GM21723 (cell line): ENCODE measurements at regions not wholly inside any gene's neighbourhood (a gene's known extent, or its start where the extent isn't known, plus 50 kb on each side); places are given as distances from the start of the nearest gene placed in this dataset.
"Not testable (repeated sequence)": the region's sequence is repeated elsewhere in the genome, so short reads cannot be mapped to it uniquely, and the experiment has no call there.

Experiments used
- ATAC-seq: cut with Tn5 transposase; IDR thresholded peaks from one replicate; pipeline ENCODE4 v1.9.1; 2021; ENCODE audit warnings: mild to moderate bottlenecking, moderate library complexity; ENCODE audit not compliant: unreplicated experiment

- peak; percentile 52 for ATAC-seq
Measured at GRCh38 chr9:39463696-39464095, 108.2 kb downstream of the SPATA31A1 start.

- ATAC-seq = peak; percentile 98
Measured at GRCh38 chr9:39464122-39464777, 108.8 kb downstream of the SPATA31A1 start.

- peak; percentile 99 for ATAC-seq
Measured at GRCh38 chr9:39474499-39474898, 119.0 kb downstream of the SPATA31A1 start.

- ATAC-seq = not testable (repeated sequence)
Measured at GRCh38 chr9:39483073-39483472, 127.6 kb downstream of the SPATA31A1 start.

GRCh38 chr9:39483880-39484279, 128.4 kb downstream of the SPATA31A1 start:
- ATAC-seq = peak; percentile 25

- peak; percentile 93 for ATAC-seq
Measured at GRCh38 chr9:39484292-39484691, 128.8 kb downstream of the SPATA31A1 start.

GRCh38 chr9:39487477-39487876, 132.0 kb downstream of the SPATA31A1 start:
- ATAC-seq = not testable (repeated sequence)

GRCh38 chr9:39496248-39496647, 140.8 kb downstream of the SPATA31A1 start:
- ATAC-seq = not testable (repeated sequence)

GRCh38 chr9:39503178-39503577, 147.7 kb downstream of the SPATA31A1 start:
- not testable (repeated sequence) for ATAC-seq

GRCh38 chr9:39527387-39528029, 172.0 kb downstream of the SPATA31A1 start:
- not testable (repeated sequence) for ATAC-seq

GRCh38 chr9:39532597-39532996, 177.1 kb downstream of the SPATA31A1 start:
- ATAC-seq = not testable (repeated sequence)

- ATAC-seq = not testable (repeated sequence)
Measured at GRCh38 chr9:39533001-39533762, 177.7 kb downstream of the SPATA31A1 start.

- not testable (repeated sequence) for ATAC-seq
Measured at GRCh38 chr9:39533763-39534548, 178.5 kb downstream of the SPATA31A1 start.

- not testable (repeated sequence) for ATAC-seq
Measured at GRCh38 chr9:39534897-39535296, 179.4 kb downstream of the SPATA31A1 start.

GRCh38 chr9:39542157-39542556, 186.7 kb downstream of the SPATA31A1 start:
- not testable (repeated sequence) for ATAC-seq

- not testable (repeated sequence) for ATAC-seq
Measured at GRCh38 chr9:39545079-39545478, 189.6 kb downstream of the SPATA31A1 start.

GRCh38 chr9:39550573-39550972, 195.1 kb downstream of the SPATA31A1 start:
- ATAC-seq = not testable (repeated sequence)

GRCh38 chr9:39551544-39551943, 196.1 kb downstream of the SPATA31A1 start:
- not testable (repeated sequence) for ATAC-seq

- ATAC-seq = not testable (repeated sequence)
Measured at GRCh38 chr9:39552242-39552881, 196.9 kb downstream of the SPATA31A1 start.

- not testable (repeated sequence) for ATAC-seq
Measured at GRCh38 chr9:39554352-39554751, 198.9 kb downstream of the SPATA31A1 start.
